Activated naive CD4-positive, alpha-beta T cell treated with Interleukin-2 at 50 U/mL for 16 hours (primary cell): ENCODE measurements at regions not wholly inside any gene's neighbourhood (a gene's known extent, or its start where the extent isn't known, plus 50 kb on each side); places are given as distances from the start of the nearest gene placed in this dataset.
"Not testable (repeated sequence)": the region's sequence is repeated elsewhere in the genome, so short reads cannot be mapped to it uniquely, and the experiment has no call there.

Experiments used
- DNase-seq: peaks from one replicate; pipeline ENCODE4 v3.0.0-alpha.2; 2020

- no peak for DNase-seq
Observed at GRCh38 chr5:136453986-136454758, 88.8 kb upstream of the TRPC7 start.

- DNase-seq = no peak
Observed at GRCh38 chr5:136453199-136453598, 87.9 kb upstream of the TRPC7 start.

- DNase-seq = not testable (repeated sequence)
Observed at GRCh38 chr5:136447576-136447975, 82.2 kb upstream of the TRPC7 start.

- no peak for DNase-seq
Observed at GRCh38 chr5:136446565-136446964, 81.2 kb upstream of the TRPC7 start.

- not testable (repeated sequence) for DNase-seq
Observed at GRCh38 chr5:136444099-136444498, 78.8 kb upstream of the TRPC7 start.

- DNase-seq = no peak
Observed at GRCh38 chr5:136439367-136439766, 74.0 kb upstream of the TRPC7 start.

GRCh38 chr5:136435946-136436543 is 70.7 kb upstream of the TRPC7 start:
- DNase-seq = no peak

GRCh38 chr5:136434795-136435194 is 69.5 kb upstream of the TRPC7 start:
- no peak for DNase-seq

- no peak for DNase-seq
Observed at GRCh38 chr5:136432705-136433104, 67.4 kb upstream of the TRPC7 start.

GRCh38 chr5:136430081-136430480 is 64.7 kb upstream of the TRPC7 start:
- DNase-seq = no peak

- DNase-seq = no peak
Observed at GRCh38 chr5:136427426-136427825, 62.1 kb upstream of the TRPC7 start.

GRCh38 chr5:136425921-136426320 is 60.6 kb upstream of the TRPC7 start:
- no peak for DNase-seq

GRCh38 chr5:136424835-136425584 is 59.7 kb upstream of the TRPC7 start:
- peak; percentile 23 for DNase-seq

- DNase-seq = no peak
Observed at GRCh38 chr5:136423944-136424606, 58.7 kb upstream of the TRPC7 start.

- DNase-seq = no peak
Observed at GRCh38 chr5:136420168-136420898, 55.0 kb upstream of the TRPC7 start.

- DNase-seq = no peak
Observed at GRCh38 chr5:136418301-136418700, 53.0 kb upstream of the TRPC7 start.
